ENCODE measurements at regions not wholly inside any gene's neighbourhood (a gene's known extent, or its start where the extent isn't known, plus 50 kb on each side); places are given as distances from the start of the nearest gene placed in this dataset.

- DNase-seq (ENCODE audit: low read depth) = no peak
- peak overlapping the region; percentile 65 for H3K4me3 ChIP-seq (ENCODE audit: low read length)
- TF ChIP-seq CTCF (conservative IDR thresholded peaks at IDR 0.05; ENCODE audit: low read depth, low read length) = peak; percentile 38
Observed at GRCh38 chr1:81305997-81306452, 494.7 kb upstream of the ADGRL2 start.

GRCh38 chr1:81304187-81304586 is 496.5 kb upstream of the ADGRL2 start:
- TF ChIP-seq CTCF (conservative IDR thresholded peaks at IDR 0.05; ENCODE audit: low read depth, low read length) = no peak
- DNase-seq (ENCODE audit: low read depth) = no peak
- no peak overlapping the region for H3K4me3 ChIP-seq (ENCODE audit: low read length)

GRCh38 chr1:81299892-81300291 is 500.8 kb upstream of the ADGRL2 start:
- no peak for DNase-seq (ENCODE audit: low read depth)
- TF ChIP-seq CTCF (conservative IDR thresholded peaks at IDR 0.05; ENCODE audit: low read depth, low read length) = no peak
- no peak overlapping the region for H3K4me3 ChIP-seq (ENCODE audit: low read length)

GRCh38 chr1:81298266-81298665 is 502.5 kb upstream of the ADGRL2 start:
- no peak for DNase-seq (ENCODE audit: low read depth)
- no peak overlapping the region for H3K4me3 ChIP-seq (ENCODE audit: low read length)
- no peak for TF ChIP-seq CTCF (conservative IDR thresholded peaks at IDR 0.05; ENCODE audit: low read depth, low read length)

- H3K4me3 ChIP-seq (ENCODE audit: low read length) = no peak overlapping the region
- no peak for TF ChIP-seq CTCF (conservative IDR thresholded peaks at IDR 0.05; ENCODE audit: low read depth, low read length)
- peak; percentile 86 for DNase-seq (ENCODE audit: low read depth)
Observed at GRCh38 chr1:81296601-81297000, 504.1 kb upstream of the ADGRL2 start.

GRCh38 chr1:81290326-81290725 is 510.4 kb upstream of the ADGRL2 start:
- no peak for DNase-seq (ENCODE audit: low read depth)
- H3K4me3 ChIP-seq (ENCODE audit: low read length) = no peak overlapping the region
- no peak for TF ChIP-seq CTCF (conservative IDR thresholded peaks at IDR 0.05; ENCODE audit: low read depth, low read length)

GRCh38 chr1:81288689-81289088 is 512.0 kb upstream of the ADGRL2 start:
- TF ChIP-seq CTCF (conservative IDR thresholded peaks at IDR 0.05; ENCODE audit: low read depth, low read length) = no peak

More at GRCh38 chr1:81288689-81289088, 512.0 kb upstream of the ADGRL2 start:
- no peak for DNase-seq (ENCODE audit: low read depth)
- H3K4me3 ChIP-seq (ENCODE audit: low read length) = no peak overlapping the region
